ENCODE measurements at regions not wholly inside any gene's neighbourhood (a gene's known extent, or its start where the extent isn't known, plus 50 kb on each side); places are given as distances from the start of the nearest gene placed in this dataset.

GRCh38 chr11:104322696-104323095 lies 158.7 kb upstream of the PDGFD start:
- WGBS: 88% methylated on average over 4 of the region's 4 CpGs
- H2BK15ac ChIP-seq (ENCODE audit: low read depth, poor library complexity, severe bottlenecking): no peak overlapping the region

GRCh38 chr11:104320956-104321355 lies 157.0 kb upstream of the PDGFD start:
- Histone ChIP-seq H3K23ac (ENCODE audit: low read length in 2 of 2) (no peak overlapping the region), H3K4ac (ENCODE audit: low read depth in 1 of 2, low read length in 2 of 2) (no peak overlapping the region), H3K4me3 (ENCODE audit: insufficient read depth in 1 of 2, low read depth in 1 of 2, low read length in 2 of 2) (no peak overlapping the region), H2BK12ac (ENCODE audit: low read length in 2 of 2) (no peak overlapping the region), H3K9me3 (ENCODE audit: control insufficient read depth, low read length) (no peaks in the 10 kb centered on the region), H2AFZ (ENCODE audit: low read depth, low read length) (no peak overlapping the region), H2BK120ac (ENCODE audit: low read depth, low read length) (no peak overlapping the region), H3K4me1 (ENCODE audit: control insufficient read depth, insufficient read depth, low read depth, low read length) (no peaks in the 10 kb centered on the region), H3K4me2 (ENCODE audit: low read length, poor library complexity, severe bottlenecking) (no peak overlapping the region), H3K27ac (ENCODE audit: low read length, poor library complexity, severe bottlenecking) (no peak overlapping the region), H2AK5ac (ENCODE audit: low read length, severe bottlenecking) (no peak overlapping the region), H3K9ac (ENCODE audit: low read length) (no peak overlapping the region), H4K91ac (ENCODE audit: low read length) (no peak overlapping the region), H3K27me3 (ENCODE audit: control insufficient read depth in 1 of 2, insufficient read depth in 1 of 2, low read length in 2 of 2) (no peaks in the 10 kb centered on the region), H2BK5ac (ENCODE audit: low read depth, low read length, poor library complexity, severe bottlenecking) (no peak overlapping the region), H3K14ac (ENCODE audit: low read length in 2 of 2) (no peak overlapping the region), H3K18ac (ENCODE audit: low read depth in 1 of 2, low read length in 2 of 2) (no peak overlapping the region), H4K8ac (ENCODE audit: low read length) (no peak overlapping the region), H2BK15ac (ENCODE audit: low read depth, poor library complexity, severe bottlenecking) (no peak overlapping the region), H3K79me1 (replicated peaks; ENCODE audit: low read length, poor library complexity, severe bottlenecking) (no peaks in the 10 kb centered on the region), H3K36me3 (ENCODE audit: control insufficient read depth in 1 of 2, insufficient read depth in 2 of 2, low read depth in 1 of 2, low read length in 2 of 2) (no peaks in the 10 kb centered on the region)
- no CpG with 5 or more reads among the region's 1 CpG for WGBS
- no peak for DNase-seq

More at GRCh38 chr11:104322696-104323095, 158.7 kb upstream of the PDGFD start:
- Histone ChIP-seq H3K4me3 (ENCODE audit: insufficient read depth in 1 of 2, low read depth in 1 of 2, low read length in 2 of 2) (no peak overlapping the region), H2AK5ac (ENCODE audit: low read length, severe bottlenecking) (no peak overlapping the region), H3K4me2 (ENCODE audit: low read length, poor library complexity, severe bottlenecking) (no peak overlapping the region), H4K91ac (ENCODE audit: low read length) (no peak overlapping the region), H2BK5ac (ENCODE audit: low read depth, low read length, poor library complexity, severe bottlenecking) (no peak overlapping the region), H2BK12ac (ENCODE audit: low read length in 2 of 2) (no peak overlapping the region), H3K36me3 (ENCODE audit: control insufficient read depth in 1 of 2, insufficient read depth in 2 of 2, low read depth in 1 of 2, low read length in 2 of 2) (no peaks in the 10 kb centered on the region), H3K9ac (ENCODE audit: low read length) (no peak overlapping the region), H3K18ac (ENCODE audit: low read depth in 1 of 2, low read length in 2 of 2) (no peak overlapping the region), H3K4me1 (ENCODE audit: control insufficient read depth, insufficient read depth, low read depth, low read length) (no peaks in the 10 kb centered on the region), H3K4ac (ENCODE audit: low read depth in 1 of 2, low read length in 2 of 2) (no peak overlapping the region), H3K23ac (ENCODE audit: low read length in 2 of 2) (peak overlapping the region in 1 of 2 experiments; percentile 26), H3K27me3 (ENCODE audit: control insufficient read depth in 1 of 2, insufficient read depth in 1 of 2, low read length in 2 of 2) (no peaks in the 10 kb centered on the region), H4K8ac (ENCODE audit: low read length) (no peak overlapping the region), H2BK120ac (ENCODE audit: low read depth, low read length) (no peak overlapping the region), H3K27ac (ENCODE audit: low read length, poor library complexity, severe bottlenecking) (no peak overlapping the region), H3K9me3 (ENCODE audit: control insufficient read depth, low read length) (no peaks in the 10 kb centered on the region), H2AFZ (ENCODE audit: low read depth, low read length) (no peak overlapping the region), H3K14ac (ENCODE audit: low read length in 2 of 2) (no peak overlapping the region), H3K79me1 (replicated peaks; ENCODE audit: low read length, poor library complexity, severe bottlenecking) (no peaks in the 10 kb centered on the region)
- no peak for DNase-seq

GRCh38 chr11:104320097-104320496 lies 156.2 kb upstream of the PDGFD start:
- Histone ChIP-seq H2BK5ac (ENCODE audit: low read depth, low read length, poor library complexity, severe bottlenecking) (no peak overlapping the region), H3K4me3 (ENCODE audit: insufficient read depth in 1 of 2, low read depth in 1 of 2, low read length in 2 of 2) (no peak overlapping the region), H4K8ac (ENCODE audit: low read length) (no peak overlapping the region), H3K14ac (ENCODE audit: low read length in 2 of 2) (no peak overlapping the region), H3K79me1 (replicated peaks; ENCODE audit: low read length, poor library complexity, severe bottlenecking) (no peaks in the 10 kb centered on the region), H4K91ac (ENCODE audit: low read length) (no peak overlapping the region), H2BK15ac (ENCODE audit: low read depth, poor library complexity, severe bottlenecking) (no peak overlapping the region), H3K9me3 (ENCODE audit: control insufficient read depth, low read length) (no peaks in the 10 kb centered on the region), H3K27me3 (ENCODE audit: control insufficient read depth in 1 of 2, insufficient read depth in 1 of 2, low read length in 2 of 2) (no peaks in the 10 kb centered on the region), H3K18ac (ENCODE audit: low read depth in 1 of 2, low read length in 2 of 2) (no peak overlapping the region), H3K4ac (ENCODE audit: low read depth in 1 of 2, low read length in 2 of 2) (no peak overlapping the region), H3K27ac (ENCODE audit: low read length, poor library complexity, severe bottlenecking) (no peak overlapping the region), H3K4me2 (ENCODE audit: low read length, poor library complexity, severe bottlenecking) (no peak overlapping the region), H3K4me1 (ENCODE audit: control insufficient read depth, insufficient read depth, low read depth, low read length) (no peaks in the 10 kb centered on the region), H3K9ac (ENCODE audit: low read length) (no peak overlapping the region), H2AK5ac (ENCODE audit: low read length, severe bottlenecking) (no peak overlapping the region), H2BK12ac (ENCODE audit: low read length in 2 of 2) (no peak overlapping the region), H2BK120ac (ENCODE audit: low read depth, low read length) (no peak overlapping the region), H3K23ac (ENCODE audit: low read length in 2 of 2) (no peak overlapping the region), H2AFZ (ENCODE audit: low read depth, low read length) (no peak overlapping the region), H3K36me3 (ENCODE audit: control insufficient read depth in 1 of 2, insufficient read depth in 2 of 2, low read depth in 1 of 2, low read length in 2 of 2) (no peaks in the 10 kb centered on the region)
- DNase-seq: peak; percentile 64

GRCh38 chr11:104319396-104319795 lies 155.4 kb upstream of the PDGFD start:
- no peak overlapping the region for H3K4me2 ChIP-seq (ENCODE audit: low read length, poor library complexity, severe bottlenecking)
- H3K4ac ChIP-seq (ENCODE audit: low read depth in 1 of 2, low read length in 2 of 2): no peak overlapping the region
- H3K79me1 ChIP-seq (replicated peaks; ENCODE audit: low read length, poor library complexity, severe bottlenecking): no peaks in the 10 kb centered on the region
- H3K23ac ChIP-seq (ENCODE audit: low read length in 2 of 2): no peak overlapping the region
- H2AFZ ChIP-seq (ENCODE audit: low read depth, low read length): no peak overlapping the region
- H3K18ac ChIP-seq (ENCODE audit: low read depth in 1 of 2, low read length in 2 of 2): peak overlapping the region in 1 of 2 experiments; percentile 28
- no peak overlapping the region for H2AK5ac ChIP-seq (ENCODE audit: low read length, severe bottlenecking)
- H2BK120ac ChIP-seq (ENCODE audit: low read depth, low read length): no peak overlapping the region
- no peak overlapping the region for H2BK15ac ChIP-seq (ENCODE audit: low read depth, poor library complexity, severe bottlenecking)
- WGBS: 73% methylated on average over 3 of the region's 4 CpGs
- H3K9me3 ChIP-seq (ENCODE audit: control insufficient read depth, low read length): no peaks in the 10 kb centered on the region
- H2BK5ac ChIP-seq (ENCODE audit: low read depth, low read length, poor library complexity, severe bottlenecking): no peak overlapping the region
- no peaks in the 10 kb centered on the region for H3K4me1 ChIP-seq (ENCODE audit: control insufficient read depth, insufficient read depth, low read depth, low read length)
- no peak overlapping the region for H4K8ac ChIP-seq (ENCODE audit: low read length)
- no peak for DNase-seq
- no peak overlapping the region for H3K27ac ChIP-seq (ENCODE audit: low read length, poor library complexity, severe bottlenecking)
- no peak overlapping the region for H3K14ac ChIP-seq (ENCODE audit: low read length in 2 of 2)
- H3K36me3 ChIP-seq (ENCODE audit: control insufficient read depth in 1 of 2, insufficient read depth in 2 of 2, low read depth in 1 of 2, low read length in 2 of 2): no peaks in the 10 kb centered on the region
- H2BK12ac ChIP-seq (ENCODE audit: low read length in 2 of 2): peak overlapping the region in 1 of 2 experiments; percentile 54
- H3K4me3 ChIP-seq (ENCODE audit: insufficient read depth in 1 of 2, low read depth in 1 of 2, low read length in 2 of 2): no peak overlapping the region
- no peak overlapping the region for H4K91ac ChIP-seq (ENCODE audit: low read length)
- H3K9ac ChIP-seq (ENCODE audit: low read length): no peak overlapping the region
- no peaks in the 10 kb centered on the region for H3K27me3 ChIP-seq (ENCODE audit: control insufficient read depth in 1 of 2, insufficient read depth in 1 of 2, low read length in 2 of 2)
